NB4 (cell line): ENCODE measurements at regions not wholly inside any gene's neighbourhood (a gene's known extent, or its start where the extent isn't known, plus 50 kb on each side); places are given as distances from the start of the nearest gene placed in this dataset.
"Not testable (repeated sequence)": the region's sequence is repeated elsewhere in the genome, so short reads cannot be mapped to it uniquely, and the experiment has no call there.

Experiments
- DNase-seq: peaks from one replicate; pipeline ENCODE4 v3.0.0; 2010; ENCODE audit warnings: low read depth
- H3K4me3 ChIP-seq: one replicate; pipeline ENCODE4 v1.5.1; 2011; ENCODE audit warnings: mild to moderate bottlenecking, low read depth, low read length, moderate library complexity
- MYC ChIP-seq: IDR thresholded peaks from 2 replicates; pipeline ENCODE4 v1.6.1; 2011; ENCODE audit warnings: low read depth, low read length
- POLR2A ChIP-seq: IDR thresholded peaks from 2 replicates; pipeline ENCODE4 v1.6.1; 2011; ENCODE audit warnings: mild to moderate bottlenecking; ENCODE audit not compliant: insufficient read length; ENCODE audit errors: extremely low read depth
- TF ChIP-seq, protein P1 (sequence below): IDR thresholded peaks from 2 replicates; pipeline ENCODE4 v1.6.1; 2011; ENCODE audit warnings: low read depth, low read length
- TF ChIP-seq, protein P2 (sequence below): IDR thresholded peaks from one replicate; pipeline ENCODE4 v1.5.1; 2012; ENCODE audit warnings: low read depth, low read length

DNA sequence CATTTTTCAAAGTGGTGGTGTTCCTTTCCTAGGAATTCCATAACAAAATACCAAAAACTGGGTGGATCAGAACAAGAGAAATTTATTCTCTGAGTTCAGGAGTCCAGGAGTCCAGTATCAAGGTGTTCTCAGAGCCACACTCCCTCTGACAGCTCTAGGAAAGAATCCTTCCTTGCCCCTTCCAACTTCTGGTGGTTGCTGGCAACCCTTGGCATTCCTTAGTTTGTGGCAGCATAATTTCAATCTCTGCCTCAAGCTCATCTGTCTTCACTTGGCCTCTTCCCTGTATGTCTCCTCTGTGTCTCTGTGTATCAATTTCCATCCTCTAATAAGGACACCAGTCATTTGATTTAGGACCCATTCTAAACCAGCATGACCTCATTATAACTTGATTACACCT lies 243.7 kb downstream of the MPDZ start:
- H3K4me3 ChIP-seq: no peak overlapping the region
- no peak for TF ChIP-seq MYC
- TF ChIP-seq, protein P1, sequence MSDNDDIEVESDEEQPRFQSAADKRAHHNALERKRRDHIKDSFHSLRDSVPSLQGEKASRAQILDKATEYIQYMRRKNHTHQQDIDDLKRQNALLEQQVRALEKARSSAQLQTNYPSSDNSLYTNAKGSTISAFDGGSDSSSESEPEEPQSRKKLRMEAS: no peak
- TF ChIP-seq, protein P2, sequence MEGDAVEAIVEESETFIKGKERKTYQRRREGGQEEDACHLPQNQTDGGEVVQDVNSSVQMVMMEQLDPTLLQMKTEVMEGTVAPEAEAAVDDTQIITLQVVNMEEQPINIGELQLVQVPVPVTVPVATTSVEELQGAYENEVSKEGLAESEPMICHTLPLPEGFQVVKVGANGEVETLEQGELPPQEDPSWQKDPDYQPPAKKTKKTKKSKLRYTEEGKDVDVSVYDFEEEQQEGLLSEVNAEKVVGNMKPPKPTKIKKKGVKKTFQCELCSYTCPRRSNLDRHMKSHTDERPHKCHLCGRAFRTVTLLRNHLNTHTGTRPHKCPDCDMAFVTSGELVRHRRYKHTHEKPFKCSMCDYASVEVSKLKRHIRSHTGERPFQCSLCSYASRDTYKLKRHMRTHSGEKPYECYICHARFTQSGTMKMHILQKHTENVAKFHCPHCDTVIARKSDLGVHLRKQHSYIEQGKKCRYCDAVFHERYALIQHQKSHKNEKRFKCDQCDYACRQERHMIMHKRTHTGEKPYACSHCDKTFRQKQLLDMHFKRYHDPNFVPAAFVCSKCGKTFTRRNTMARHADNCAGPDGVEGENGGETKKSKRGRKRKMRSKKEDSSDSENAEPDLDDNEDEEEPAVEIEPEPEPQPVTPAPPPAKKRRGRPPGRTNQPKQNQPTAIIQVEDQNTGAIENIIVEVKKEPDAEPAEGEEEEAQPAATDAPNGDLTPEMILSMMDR: no peak
- TF ChIP-seq POLR2A: no peak
- DNase-seq: no peak

DNA sequence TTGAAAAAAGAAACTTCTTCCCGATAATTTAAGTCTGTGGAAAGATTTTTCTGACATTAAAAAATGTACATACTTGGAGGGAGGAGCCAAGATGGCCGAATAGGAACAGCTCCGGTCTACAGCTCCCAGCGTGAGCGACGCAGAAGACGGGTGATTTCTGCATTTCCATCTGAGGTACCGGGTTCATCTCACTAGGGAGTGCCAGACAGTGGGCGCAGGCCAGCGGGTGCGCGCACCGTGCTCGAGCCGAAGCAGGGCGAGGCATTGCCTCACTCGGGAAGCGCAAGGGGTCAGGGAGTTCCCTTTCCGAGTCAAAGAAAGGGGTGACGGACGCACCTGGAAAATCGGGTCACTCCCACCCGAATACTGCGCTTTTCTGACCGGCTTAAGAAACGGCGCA lies 241.7 kb downstream of the MPDZ start:
- not testable (repeated sequence) for DNase-seq, H3K4me3 ChIP-seq

DNA sequence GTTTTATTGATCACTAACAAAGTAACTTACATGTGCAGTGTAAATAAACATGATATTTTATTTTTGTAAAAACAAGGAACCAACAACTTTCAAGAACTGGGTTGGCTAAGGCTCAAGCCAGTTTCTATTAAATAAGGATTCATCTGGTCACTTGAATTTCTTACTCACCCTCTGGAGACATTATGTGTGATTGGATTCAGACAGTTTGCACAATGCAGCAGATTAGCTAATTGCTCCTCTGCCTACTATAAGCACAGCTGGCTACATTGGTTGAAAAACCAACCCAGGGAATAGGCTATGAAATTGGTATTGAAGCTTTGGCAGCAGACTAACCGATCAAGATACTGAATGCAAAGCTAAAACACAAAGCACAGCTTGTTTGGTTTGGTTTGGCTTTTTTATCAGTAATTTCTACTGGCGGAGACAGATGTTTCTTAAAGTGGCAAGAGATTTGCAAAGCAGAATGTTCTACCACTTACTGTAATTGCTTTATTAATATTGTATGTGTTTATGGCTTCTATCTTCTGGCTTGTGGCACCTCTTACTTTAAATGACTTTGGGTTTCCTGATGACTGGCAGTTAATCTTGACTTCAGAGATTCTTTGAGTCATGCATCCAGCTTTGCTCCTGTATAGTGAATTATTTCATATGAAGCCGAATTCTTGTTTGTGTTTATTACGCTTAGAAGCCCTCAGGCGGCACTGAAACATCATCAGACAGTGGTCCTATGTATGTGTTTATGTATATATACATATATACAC lies 231.5 kb downstream of the MPDZ start:
- no peak overlapping the region for H3K4me3 ChIP-seq
- TF ChIP-seq, protein P2: no peak
- TF ChIP-seq, protein P1: no peak
- TF ChIP-seq MYC (no peak), POLR2A (no peak)
- no peak for DNase-seq

DNA sequence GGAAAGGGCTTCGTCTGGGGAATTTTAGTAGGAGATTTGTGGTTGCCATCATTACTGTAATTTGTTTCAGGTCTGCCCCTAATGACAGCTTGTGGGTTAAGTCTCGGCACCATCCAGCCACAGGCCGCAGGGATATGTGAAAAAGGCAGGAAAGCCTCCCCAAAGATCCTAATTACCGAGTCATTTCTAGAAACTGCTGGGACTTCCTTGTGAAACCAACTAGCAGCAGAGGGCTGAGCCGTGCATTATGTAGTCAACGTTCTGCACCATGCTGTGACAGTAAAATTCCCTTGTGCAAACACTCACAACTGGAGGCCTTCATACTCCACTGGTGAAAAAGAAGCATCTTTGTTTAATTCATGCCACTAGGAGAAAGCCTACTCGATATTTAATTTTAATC lies 230.3 kb downstream of the MPDZ start:
- TF ChIP-seq, protein P2: no peak
- TF ChIP-seq POLR2A: no peak
- TF ChIP-seq, protein P1: no peak
- TF ChIP-seq MYC: no peak
- no peak overlapping the region for H3K4me3 ChIP-seq
- no peak for DNase-seq

DNA sequence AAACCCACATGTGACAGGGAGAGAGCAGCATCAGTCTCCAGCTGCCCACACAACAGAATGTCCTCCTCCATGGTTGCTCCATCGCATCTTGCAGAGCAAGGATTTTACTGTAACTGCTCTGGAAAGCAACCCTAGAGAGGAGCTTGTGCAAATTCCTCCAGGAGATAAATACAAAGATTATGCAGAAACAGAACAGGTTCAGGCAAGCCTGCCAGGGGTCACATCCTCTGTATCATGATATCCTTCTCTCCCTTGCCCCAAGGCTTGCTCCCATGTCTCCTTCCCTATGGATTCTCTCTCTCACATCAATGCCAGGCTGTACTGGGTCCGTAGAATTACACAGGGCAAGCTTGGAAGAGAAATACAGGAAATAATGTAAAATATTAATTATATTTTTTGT lies 226.0 kb downstream of the MPDZ start:
- no peak for DNase-seq
- H3K4me3 ChIP-seq: no peak overlapping the region
- TF ChIP-seq, protein P1: no peak
- no peak for TF ChIP-seq POLR2A
- TF ChIP-seq MYC: no peak
- TF ChIP-seq, protein P2: no peak

DNA sequence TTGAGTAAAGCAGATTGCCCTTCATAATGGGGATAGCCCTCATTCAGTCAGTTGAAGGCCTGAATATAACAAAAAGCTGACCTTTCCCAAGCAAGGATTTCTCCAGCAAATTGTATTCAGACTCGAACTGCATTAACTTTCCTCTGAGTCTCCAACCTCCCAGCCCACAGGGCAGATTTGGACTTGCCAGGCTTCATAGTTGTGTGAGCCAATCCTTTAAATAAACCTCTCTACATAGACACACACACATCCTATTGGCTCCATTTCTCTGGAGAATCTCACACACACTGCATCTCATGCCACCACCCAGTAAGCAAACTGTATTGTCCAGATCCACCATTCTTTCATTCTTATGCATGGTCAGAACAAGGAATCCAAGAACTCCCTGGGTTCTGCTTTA lies 225.1 kb downstream of the MPDZ start:
- TF ChIP-seq, protein P1: no peak
- TF ChIP-seq, protein P2: no peak
- no peak for TF ChIP-seq MYC
- no peak for TF ChIP-seq POLR2A

More for the DNA sequence above, 225.1 kb downstream of the MPDZ start:
- no peak overlapping the region for H3K4me3 ChIP-seq
- DNase-seq: no peak
